DND-41 (cell line): ENCODE measurements at regions not wholly inside any gene's neighbourhood (a gene's known extent, or its start where the extent isn't known, plus 50 kb on each side); places are given as distances from the start of the nearest gene placed in this dataset.
"Not testable (repeated sequence)": the region's sequence is repeated elsewhere in the genome, so short reads cannot be mapped to it uniquely, and the experiment has no call there.

Experiments used
- ATAC-seq: fragments of 200-7000 bp; cut with Tn5 transposase; 3 replicates; pipeline ENCODE4 v1.9.1; 2021; ENCODE audit warnings: low read depth; ENCODE audit not compliant: insufficient read depth
- DNase-seq: peaks from one replicate; pipeline ENCODE4 v3.0.0-alpha.2; 2020
- H2AFZ ChIP-seq: 2 replicates; pipeline ENCODE4 v1.6.0; 2012; ENCODE audit warnings: low read depth, low read length
- H3K27ac ChIP-seq: 2 replicates; pipeline ENCODE4 v1.5.1; 2012; ENCODE audit warnings: low read length, inconsistent platforms
- H3K27me3 ChIP-seq: fragments of 200-600 bp; sonication (generic); 2 replicates; pipeline ENCODE4 v1.6.0; 2012; ENCODE audit warnings: low read length, mild to moderate bottlenecking, inconsistent platforms; ENCODE audit not compliant: insufficient read depth, poor library complexity
- H3K36me3 ChIP-seq: 2 replicates; pipeline ENCODE4 v1.5.1; 2012; ENCODE audit warnings: low read length, inconsistent platforms; ENCODE audit not compliant: insufficient read depth
- H3K4me1 ChIP-seq: 2 replicates; pipeline ENCODE4 v1.5.1; 2012; ENCODE audit warnings: mild to moderate bottlenecking, low read length; ENCODE audit not compliant: insufficient read depth
- H3K4me2 ChIP-seq: 2 replicates; pipeline ENCODE4 v1.6.0; 2012; ENCODE audit warnings: mild to moderate bottlenecking, moderate library complexity, low read length, inconsistent platforms; ENCODE audit not compliant: insufficient read depth
- H3K4me3 ChIP-seq, 2 experiments: fragments of 200-600 bp in 1 of 2; shearing (Covaris generic) in 1 of 2; 2 replicates each; pipeline ENCODE4 v1.5.1; 2012 to 2016; ENCODE audit warnings: inconsistent platforms in 2 of 2, low read length in 2 of 2, mild to moderate bottlenecking in 2 of 2, low read depth in 1 of 2, moderate library complexity in 1 of 2
- H3K79me2 ChIP-seq: 2 replicates; pipeline ENCODE4 v1.6.0; 2012; ENCODE audit warnings: low read length, inconsistent platforms; ENCODE audit not compliant: insufficient read depth
- H3K9ac ChIP-seq: 2 replicates; pipeline ENCODE4 v1.6.0; 2012; ENCODE audit warnings: low read depth, mild to moderate bottlenecking, inconsistent platforms, low read length, moderate library complexity
- H3K9me3 ChIP-seq: 2 replicates; pipeline ENCODE4 v1.5.1; 2012; ENCODE audit warnings: low read length, moderate library complexity, mild to moderate bottlenecking, inconsistent platforms; ENCODE audit not compliant: insufficient read depth, severe bottlenecking
- H4K20me1 ChIP-seq: 2 replicates; pipeline ENCODE4 v1.6.0; 2012; ENCODE audit warnings: low read length; ENCODE audit not compliant: insufficient read depth
- CTCF ChIP-seq: IDR thresholded peaks from 2 replicates; pipeline ENCODE4 v1.5.1; 2012; ENCODE audit warnings: borderline replicate concordance, low read length, moderate library complexity, mild to moderate bottlenecking; ENCODE audit not compliant: poor library complexity, severe bottlenecking; ENCODE audit errors: extremely low read depth
- EZH2 ChIP-seq: IDR thresholded peaks from 3 replicates; pipeline ENCODE4 v1.6.1; 2012; ENCODE audit warnings: borderline replicate concordance, low read depth, mild to moderate bottlenecking, moderate library complexity, low read length, inconsistent platforms; ENCODE audit not compliant: severe bottlenecking

- ATAC-seq = no peak
Measured at GRCh38 chr10:8173243-8173865, 118.9 kb downstream of the GATA3 start.

GRCh38 chr10:8173866-8174243, 119.4 kb downstream of the GATA3 start:
- ATAC-seq = no peak
- no peak for DNase-seq
- TF ChIP-seq CTCF (no peak), EZH2 (no peak)

More at GRCh38 chr10:8173243-8173865, 118.9 kb downstream of the GATA3 start:
- no peak for TF ChIP-seq CTCF
- no peak for TF ChIP-seq EZH2
- no peak overlapping the region for H3K4me3 ChIP-seq
- H4K20me1 ChIP-seq = no peaks in the 10 kb centered on the region
- no peaks in the 10 kb centered on the region for H3K79me2 ChIP-seq
- H3K9me3 ChIP-seq = peaks cover 12% of the 10 kb centered on the region
- no peak overlapping the region for H2AFZ ChIP-seq
- no peak overlapping the region for H3K27ac ChIP-seq
- DNase-seq = no peak
- H3K27me3 ChIP-seq = no peaks in the 10 kb centered on the region
- H3K36me3 ChIP-seq = no peaks in the 10 kb centered on the region
- no peak overlapping the region for H3K9ac ChIP-seq
- no peak overlapping the region for H3K4me2 ChIP-seq
- H3K4me1 ChIP-seq = no peaks in the 10 kb centered on the region

GRCh38 chr10:8174762-8175161, 120.3 kb downstream of the GATA3 start:
- TF ChIP-seq CTCF (no peak), EZH2 (no peak)
- Histone ChIP-seq H3K27ac (no peak overlapping the region), H3K4me2 (no peak overlapping the region), H3K4me3 (no peak overlapping the region), H4K20me1 (no peaks in the 10 kb centered on the region), H3K79me2 (no peaks in the 10 kb centered on the region), H3K4me1 (no peaks in the 10 kb centered on the region), H3K27me3 (no peaks in the 10 kb centered on the region), H2AFZ (no peak overlapping the region), H3K9ac (no peak overlapping the region), H3K36me3 (no peaks in the 10 kb centered on the region), H3K9me3 (no peaks in the 10 kb centered on the region)
- ATAC-seq (no peak), DNase-seq (no peak)

More at GRCh38 chr10:8173866-8174243, 119.4 kb downstream of the GATA3 start:
- Histone ChIP-seq H3K79me2 (no peaks in the 10 kb centered on the region), H2AFZ (no peak overlapping the region), H3K27ac (no peak overlapping the region), H4K20me1 (no peaks in the 10 kb centered on the region), H3K36me3 (no peaks in the 10 kb centered on the region), H3K9me3 (peaks cover 7% of the 10 kb centered on the region), H3K9ac (no peak overlapping the region), H3K4me2 (no peak overlapping the region), H3K4me1 (no peaks in the 10 kb centered on the region), H3K4me3 (no peak overlapping the region), H3K27me3 (no peaks in the 10 kb centered on the region)

GRCh38 chr10:8177526-8177925, 123.0 kb downstream of the GATA3 start:
- not testable (repeated sequence) for H3K36me3 ChIP-seq, ATAC-seq, H3K79me2 ChIP-seq, H3K9me3 ChIP-seq, H3K27ac ChIP-seq, H3K4me1 ChIP-seq, DNase-seq, H3K4me2 ChIP-seq, H3K9ac ChIP-seq, H4K20me1 ChIP-seq, H3K4me3 ChIP-seq, H3K27me3 ChIP-seq, H2AFZ ChIP-seq

- H3K4me3 ChIP-seq, H3K9ac ChIP-seq, H3K36me3 ChIP-seq, H2AFZ ChIP-seq, DNase-seq, H3K4me1 ChIP-seq, H4K20me1 ChIP-seq, ATAC-seq, H3K27ac ChIP-seq, H3K79me2 ChIP-seq, H3K27me3 ChIP-seq, H3K4me2 ChIP-seq, H3K9me3 ChIP-seq: not testable (repeated sequence)
Measured at GRCh38 chr10:8179773-8180172, 125.3 kb downstream of the GATA3 start.
